CD4-positive, alpha-beta T cell treated with Interleukin-12 subunit alpha and Interleukin-12 subunit beta, for 1 hour (primary cell): ENCODE measurements at regions not wholly inside any gene's neighbourhood (a gene's known extent, or its start where the extent isn't known, plus 50 kb on each side); places are given as distances from the start of the nearest gene placed in this dataset.
"Not testable (repeated sequence)": the region's sequence is repeated elsewhere in the genome, so short reads cannot be mapped to it uniquely, and the experiment has no call there.

ENCODE experiments used
- DNase-seq: peaks from one replicate; pipeline ENCODE4 v3.0.0-alpha.2; 2020

DNA sequence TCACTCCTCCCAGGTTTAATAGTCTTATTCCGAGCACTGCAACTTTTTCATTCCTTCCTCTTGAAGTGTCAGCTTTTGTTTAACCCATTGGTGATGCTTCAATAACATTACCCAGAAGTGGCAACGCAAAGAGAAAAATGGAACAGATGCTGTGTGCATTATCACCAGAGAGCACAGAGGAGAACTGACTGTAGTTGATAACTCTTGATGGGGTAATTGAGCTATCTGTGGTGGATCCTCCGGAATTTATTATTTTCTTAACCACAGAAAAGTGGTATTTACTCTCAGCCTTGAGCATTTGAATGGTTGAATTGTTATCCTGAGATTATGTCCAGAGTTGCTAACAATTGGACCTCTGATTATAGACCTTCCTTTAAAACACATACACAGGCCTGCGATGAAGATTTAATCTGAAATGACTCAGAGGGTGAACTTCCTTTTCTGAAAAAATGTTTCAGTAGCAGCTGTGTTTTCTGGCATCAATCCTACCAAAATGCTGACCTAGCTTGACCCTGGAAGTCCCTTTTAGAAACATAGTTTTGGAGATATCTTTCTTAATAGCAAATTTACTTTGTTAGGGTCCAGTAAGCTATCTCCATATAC is 1584.4 kb upstream of the LRRTM3 start:
- no peak for DNase-seq

DNA sequence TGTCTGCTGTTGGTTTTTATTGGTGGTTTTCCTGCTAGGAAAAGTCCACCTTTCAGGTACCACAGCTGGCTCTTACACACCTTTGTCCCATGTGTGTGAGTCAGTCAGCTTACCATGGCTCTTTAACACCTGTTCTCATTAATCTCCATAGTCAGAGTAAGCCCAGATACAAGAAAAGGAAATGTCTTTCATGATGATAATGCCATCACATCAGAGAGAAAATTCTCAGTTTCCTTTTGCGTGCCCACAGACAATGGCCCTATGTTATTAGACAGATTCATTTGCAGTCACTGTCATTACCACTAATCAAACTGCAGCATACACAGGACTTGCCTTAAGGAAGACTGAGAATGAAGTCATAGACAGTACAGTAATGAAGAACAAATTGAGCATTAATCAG is 1583.6 kb upstream of the LRRTM3 start:
- no peak for DNase-seq

DNA sequence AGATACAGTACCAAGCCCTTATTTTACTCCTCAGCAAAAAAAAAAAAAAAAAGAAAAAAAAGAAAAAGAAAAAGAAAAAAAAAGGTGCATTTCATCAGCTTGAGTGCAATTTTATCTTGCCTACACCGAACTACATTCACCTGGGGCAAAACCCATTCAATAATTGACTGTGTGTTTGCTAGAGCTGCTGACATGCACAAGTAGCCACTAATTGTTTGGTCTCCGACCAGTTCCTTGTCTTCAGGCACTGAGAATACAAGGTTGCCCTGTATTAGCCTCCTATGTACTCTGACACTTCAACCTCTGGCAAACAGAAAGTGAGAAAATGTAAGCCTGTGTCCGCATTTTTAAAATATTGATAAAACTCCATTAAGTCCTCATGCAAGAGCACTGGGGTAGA is 1579.4 kb upstream of the LRRTM3 start:
- DNase-seq, result no peak

DNA sequence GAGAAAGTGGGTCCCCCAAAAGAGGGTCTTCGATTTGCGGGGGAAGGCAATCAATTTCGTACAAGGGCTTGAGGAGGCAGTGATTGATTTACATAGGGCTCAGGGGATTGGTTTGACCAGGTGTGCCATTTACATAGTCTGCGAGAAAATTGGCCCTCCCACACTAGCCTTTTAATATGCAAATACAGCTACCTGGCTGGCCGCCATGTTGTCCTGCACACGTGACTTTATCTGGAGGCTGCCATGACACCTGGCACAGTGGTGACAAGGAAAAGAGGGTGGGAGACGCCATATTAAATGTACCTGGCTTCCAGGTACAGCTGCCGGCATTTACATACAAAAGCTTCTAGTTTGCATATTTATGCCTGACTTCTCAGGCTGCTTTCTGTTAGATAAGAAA is 1577.2 kb upstream of the LRRTM3 start:
- DNase-seq, result no peak

DNA sequence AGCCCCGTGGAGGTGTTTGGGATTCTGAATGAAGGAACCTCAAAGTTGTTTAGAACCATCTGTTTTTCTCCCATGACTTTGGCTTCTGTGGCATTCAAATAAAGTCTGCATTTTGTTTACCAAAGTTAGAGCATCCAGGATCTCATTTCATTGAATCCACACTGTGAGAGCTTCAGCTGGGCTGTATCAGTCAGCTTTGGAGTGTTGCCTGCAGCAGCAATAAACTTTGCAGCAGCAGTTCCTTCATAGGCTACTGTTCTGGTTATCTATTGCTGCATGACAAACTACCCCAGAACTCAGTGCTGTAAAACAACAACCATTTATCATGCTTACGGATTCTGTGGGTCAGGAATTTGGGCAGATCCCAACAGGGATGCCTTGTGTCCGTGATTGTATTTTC is 1575.2 kb upstream of the LRRTM3 start:
- DNase-seq, result no peak

DNA sequence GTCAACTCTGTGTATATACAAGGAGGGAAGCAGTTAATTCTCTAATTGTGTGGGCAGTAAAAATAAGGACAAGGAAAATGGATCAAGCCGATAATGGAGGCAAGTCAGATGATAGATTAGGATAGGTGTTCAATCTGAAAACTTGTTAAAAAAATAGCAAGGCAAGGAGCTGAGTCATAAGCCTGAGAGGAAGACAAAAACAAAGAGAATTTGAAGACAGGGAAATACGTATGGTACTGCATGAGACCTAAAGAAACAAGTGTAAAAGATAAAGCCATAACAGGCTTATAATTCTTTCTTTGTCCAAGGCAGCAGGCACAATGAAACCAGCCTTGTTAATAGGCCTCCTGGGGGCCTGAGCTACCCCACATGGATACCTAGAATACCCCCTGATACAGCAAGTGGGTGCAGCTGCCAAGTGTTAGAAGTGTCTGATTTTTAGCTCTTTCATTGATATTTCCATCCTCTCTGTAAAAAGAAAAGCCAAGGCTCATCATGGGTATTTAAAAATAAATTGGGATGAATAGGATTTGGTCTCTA is 1570.6 kb upstream of the LRRTM3 start:
- DNase-seq, result no peak

DNA sequence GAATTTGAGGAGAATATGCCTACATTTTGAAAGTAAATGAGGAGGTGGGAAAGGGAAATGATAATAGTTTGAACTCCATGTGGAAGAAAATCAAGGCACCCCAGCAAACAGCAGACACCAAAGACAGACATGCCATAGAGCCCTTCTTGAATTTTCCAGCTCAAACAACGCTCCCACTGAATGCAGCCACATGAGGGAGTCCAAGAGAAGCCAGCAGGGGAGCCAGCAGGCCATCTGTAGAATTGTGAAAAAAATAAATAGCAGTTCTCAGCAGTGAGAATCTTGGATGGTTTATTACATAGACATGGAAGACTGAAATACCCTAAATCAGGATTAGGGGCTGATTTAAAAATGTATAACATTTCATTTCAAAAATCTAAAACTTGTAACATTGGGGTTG is 1567.3 kb upstream of the LRRTM3 start:
- DNase-seq, result no peak

DNA sequence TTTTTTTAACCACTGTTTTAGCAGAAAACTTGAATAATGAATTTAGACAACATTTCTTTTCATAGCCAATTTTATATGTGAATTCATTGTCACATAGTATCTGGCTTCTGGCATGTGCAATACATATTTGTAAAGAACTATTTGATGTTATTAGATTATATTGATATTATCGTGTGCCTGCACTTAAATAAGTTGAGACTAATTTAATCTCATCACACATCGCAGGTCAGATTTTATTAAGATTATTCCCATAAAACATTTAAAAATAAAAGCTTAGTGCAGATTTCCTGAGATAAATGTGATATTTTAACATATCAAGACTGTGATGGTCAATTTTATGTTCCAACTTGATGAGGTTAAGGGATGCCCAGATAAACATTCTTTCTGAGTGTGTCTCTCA is 1565.3 kb upstream of the LRRTM3 start:
- DNase-seq, result no peak

DNA sequence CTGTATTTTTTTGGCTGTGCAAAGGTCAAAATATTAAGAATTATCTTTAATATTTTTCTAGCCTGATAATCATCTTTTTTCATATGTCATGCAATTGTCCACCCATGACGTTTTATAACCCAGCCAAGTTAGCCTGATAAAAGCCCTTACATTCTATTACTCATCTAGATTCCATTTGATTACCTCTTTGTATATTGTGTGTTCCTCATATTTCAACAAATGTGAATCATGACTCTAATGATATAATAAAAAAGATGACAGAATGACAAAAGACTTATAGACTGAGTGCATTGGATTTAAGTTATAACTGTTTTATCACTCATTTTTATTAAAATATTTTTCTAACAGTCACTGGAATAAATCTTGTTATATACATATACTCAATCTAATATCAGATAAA is 1560.0 kb upstream of the LRRTM3 start:
- no peak for DNase-seq

DNA sequence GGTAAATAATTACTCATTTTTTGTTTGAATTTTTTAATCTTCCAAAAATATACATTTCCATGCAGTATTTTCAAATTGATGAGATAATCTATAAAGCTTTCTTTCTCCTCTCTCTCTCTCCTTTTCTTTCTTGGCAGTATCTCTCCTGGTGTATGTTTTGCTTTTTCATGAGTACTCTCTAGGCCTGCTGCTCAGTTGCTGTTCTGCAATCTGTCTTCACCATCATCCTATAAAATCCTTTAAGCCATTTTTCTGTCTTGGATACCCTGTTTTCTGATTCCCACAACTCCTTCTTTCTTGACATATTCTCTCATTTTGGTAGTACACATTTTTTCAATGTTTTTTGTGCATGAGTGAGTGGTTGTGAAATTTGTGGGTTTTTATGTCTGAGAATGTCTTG is 1558.1 kb upstream of the LRRTM3 start:
- DNase-seq, result no peak

DNA sequence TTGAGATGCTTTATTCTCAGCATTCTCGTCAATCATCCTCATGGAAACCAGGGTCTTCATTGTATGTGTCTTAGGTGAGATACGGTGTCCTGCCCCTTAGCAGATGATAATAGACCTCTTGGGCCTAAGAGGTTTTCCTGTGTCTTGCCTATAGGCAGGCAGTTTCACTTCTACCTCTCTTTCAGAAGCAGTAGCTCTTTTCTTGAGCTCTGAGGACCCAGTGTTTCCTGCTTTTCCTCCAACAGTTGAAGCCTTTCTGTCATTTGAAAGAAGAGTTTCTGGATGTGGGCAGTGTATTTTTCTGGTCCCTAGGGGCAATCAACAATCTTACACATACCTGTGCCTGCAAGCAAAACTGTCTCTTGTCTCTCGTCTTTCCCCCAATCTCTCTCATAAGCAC is 1550.3 kb upstream of the LRRTM3 start:
- DNase-seq, result no peak

DNA sequence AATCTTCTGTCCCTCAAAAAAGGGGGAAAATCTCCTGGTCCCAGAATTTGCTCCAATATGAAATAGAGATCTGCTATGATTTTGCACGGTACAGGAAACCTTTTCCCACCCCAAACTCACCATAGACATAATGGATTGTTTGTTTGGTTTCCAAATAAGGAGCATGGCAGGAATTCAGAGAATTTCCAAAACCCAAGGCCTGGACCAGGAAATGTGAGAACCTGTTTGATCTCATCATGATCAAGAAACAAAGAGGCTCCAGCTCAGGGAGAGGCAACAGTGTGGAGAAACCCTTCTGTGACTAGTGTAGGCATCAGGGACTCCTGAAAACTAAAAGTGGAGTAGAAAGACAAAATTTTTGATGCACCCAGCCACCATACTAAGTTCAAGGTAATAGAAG is 1548.1 kb upstream of the LRRTM3 start:
- no peak for DNase-seq

DNA sequence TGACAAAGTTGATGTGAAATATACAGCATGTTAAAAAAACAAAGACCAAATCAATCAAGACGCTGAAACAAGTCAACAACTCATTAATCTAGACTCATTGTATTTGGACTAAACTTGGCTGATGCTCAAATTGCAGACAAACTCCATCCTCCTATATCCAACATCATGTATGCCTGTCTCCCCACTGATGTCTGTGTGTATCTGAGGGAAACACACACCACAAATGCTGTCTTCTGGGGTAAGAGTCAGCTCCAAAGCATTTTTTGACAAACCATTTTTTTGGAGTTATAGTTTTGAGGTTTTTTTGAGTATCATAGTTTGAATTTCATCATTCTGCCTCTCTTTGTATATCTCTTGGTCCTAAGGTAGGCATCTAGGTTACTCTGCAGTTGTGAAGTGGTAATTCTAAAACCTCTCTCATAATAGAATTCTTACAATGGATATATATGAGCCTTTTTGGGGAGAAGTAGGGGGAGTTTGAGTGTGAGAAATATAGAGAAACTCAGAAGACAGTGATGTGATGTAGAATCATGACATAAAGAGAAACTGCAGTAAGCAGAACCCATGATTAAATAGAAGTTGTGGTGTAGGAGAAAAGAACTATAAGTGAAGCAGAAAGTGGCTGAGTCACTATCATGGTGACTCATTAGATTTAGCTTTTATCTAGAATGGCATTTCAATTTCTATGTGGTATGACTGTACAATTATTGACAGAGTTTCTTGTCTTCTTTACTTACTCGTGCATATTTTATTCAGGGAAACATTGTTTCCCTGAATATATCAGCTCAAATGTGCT is 1531.1 kb upstream of the LRRTM3 start:
- no peak for DNase-seq

DNA sequence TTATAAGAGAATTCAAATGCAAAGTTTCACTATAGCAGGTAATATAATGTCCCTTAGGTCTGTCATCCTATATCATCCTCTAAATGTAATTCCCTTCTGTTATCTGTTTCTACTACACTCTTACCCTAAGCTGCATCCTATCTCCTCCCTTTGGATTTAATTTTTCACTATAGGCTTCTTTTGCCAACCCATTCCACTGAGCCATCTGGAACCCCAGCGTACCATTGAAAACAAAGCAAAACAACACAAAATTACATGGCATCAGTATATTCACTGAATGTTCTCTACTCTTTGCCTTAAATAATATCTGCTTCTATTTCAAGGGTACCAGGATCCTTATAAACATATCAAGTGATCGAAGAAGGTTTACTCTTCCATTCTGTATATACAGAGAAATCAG is 1530.2 kb upstream of the LRRTM3 start:
- DNase-seq, result no peak

DNA sequence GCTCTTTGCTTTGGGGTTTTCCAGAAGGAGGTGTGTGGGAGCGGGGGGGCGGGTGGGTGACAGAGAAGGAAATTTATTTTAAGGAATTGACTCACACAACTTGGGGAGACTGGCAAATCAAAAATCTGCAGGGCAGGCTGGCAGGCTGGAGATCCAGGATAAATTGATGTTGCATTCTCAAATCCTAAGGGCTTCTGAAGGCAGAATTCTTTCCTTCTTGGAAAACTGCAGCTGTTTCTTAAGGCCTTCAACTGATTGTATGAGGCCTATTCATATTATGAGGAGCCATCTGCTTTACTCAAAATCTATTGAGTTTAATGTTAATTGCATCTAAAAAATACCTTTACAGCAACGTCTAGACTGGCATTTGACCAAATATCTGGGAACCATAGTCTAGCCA is 1528.8 kb upstream of the LRRTM3 start:
- DNase-seq, result no peak

DNA sequence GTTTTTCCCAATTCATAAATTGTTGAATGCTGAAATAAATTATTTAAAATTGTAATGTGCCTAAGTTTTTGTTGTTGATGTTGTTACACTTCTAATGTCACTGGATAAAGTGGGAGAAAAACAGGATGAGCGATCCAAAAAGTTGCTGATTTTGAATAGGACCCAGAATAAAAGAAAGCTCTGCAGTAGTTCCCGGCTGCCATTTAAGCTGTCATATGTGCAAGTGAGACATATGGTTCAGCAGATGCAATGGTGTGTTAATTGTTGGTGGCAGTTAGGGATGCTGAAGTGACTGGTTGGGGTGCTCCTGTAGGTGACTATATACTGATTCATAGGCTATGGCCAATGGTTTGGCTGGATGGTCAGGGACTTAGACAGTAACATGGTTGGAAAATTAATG is 1517.4 kb upstream of the LRRTM3 start:
- no peak for DNase-seq

DNA sequence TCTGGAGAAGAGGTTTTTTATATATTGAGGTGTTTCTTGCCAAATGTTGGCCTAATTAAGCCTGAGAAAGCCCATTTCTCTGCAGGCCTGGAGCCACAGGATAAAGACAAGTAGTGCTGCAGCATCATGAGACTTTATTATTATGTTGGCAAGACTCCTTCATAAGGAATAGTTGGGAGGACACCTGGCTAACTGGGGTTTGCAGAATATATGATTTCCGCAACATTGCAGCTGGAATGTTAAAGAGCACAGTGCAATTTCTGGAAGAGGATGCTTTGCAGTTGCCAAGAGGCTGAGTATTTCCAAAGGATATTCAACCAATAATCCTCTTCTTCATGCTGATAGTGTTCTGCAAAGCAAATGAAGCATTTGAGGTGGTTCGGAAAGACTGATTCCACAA is 1512.8 kb upstream of the LRRTM3 start:
- DNase-seq, result no peak

DNA sequence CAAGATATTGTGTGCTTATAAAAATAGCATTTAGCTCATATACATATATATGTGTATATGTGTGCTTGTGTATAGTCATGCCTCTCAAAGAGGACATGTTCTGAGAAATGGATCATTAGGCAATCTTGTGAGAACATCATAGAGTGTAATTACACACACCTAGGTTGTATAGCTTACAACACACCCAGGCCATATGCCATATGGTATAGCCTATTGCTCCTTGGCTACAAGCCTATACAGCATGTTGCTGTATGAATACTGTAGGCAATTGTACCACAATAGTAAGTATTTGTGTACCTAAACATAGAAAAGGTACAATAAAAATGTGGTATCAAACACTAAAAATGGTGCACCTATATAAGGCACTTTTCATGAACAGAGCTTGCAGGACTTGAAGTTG is 1510.5 kb upstream of the LRRTM3 start:
- DNase-seq, result no peak

DNA sequence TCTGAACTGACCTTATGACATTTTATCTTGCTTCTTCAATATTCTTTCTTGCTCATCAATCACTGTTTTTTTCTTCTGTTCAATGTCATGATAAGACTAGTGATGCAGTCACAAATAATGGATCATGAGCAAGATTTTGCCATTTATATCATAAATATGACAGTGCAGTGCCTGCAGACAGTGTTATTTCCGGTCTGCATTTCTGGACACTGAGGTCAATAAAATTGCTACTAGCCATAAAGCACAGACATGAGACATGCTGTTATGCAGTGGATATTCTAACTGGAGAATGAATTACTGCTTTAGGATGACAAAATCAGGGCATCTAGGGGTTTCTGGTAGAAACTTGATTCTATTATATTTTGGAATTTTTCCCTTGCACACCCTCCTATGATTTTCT is 1509.7 kb upstream of the LRRTM3 start:
- no peak for DNase-seq

DNA sequence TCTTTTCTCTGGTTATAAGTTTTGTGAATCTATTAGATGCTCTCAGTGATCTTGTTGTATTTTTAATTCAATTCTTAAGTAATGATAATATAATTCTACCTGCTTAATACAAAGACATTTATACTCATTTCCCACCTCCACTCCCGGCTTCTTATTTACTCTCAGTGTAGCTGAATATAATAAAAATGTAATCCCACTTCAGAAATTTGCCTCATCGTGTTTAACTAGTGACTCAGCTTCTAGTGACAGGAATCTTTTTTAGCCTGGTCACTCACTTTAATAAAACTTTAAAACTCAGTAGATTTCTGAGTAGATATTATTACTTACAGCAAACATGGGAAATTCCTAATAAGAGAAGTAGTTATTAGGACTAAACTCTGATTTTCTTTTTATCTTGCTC is 1506.2 kb upstream of the LRRTM3 start:
- no peak for DNase-seq

DNA sequence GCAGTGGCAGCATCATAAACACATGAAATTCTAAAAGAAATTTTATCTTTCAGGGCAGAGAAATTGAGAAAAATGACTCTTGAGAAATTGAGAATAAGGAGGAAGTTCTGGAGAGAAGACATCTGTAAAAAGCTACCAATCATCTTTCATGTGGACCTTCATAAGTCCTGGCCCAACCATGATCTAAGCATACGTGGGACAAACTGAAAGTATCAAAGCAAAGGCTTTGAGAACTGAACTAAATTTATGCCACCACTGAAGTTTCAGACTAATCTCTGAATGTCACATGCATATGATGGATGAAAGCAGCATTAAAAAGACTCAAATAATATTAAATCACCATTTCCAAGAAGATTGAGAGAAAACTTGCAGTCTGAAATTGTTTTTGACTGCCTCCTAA is 1502.8 kb upstream of the LRRTM3 start:
- DNase-seq, result no peak

DNA sequence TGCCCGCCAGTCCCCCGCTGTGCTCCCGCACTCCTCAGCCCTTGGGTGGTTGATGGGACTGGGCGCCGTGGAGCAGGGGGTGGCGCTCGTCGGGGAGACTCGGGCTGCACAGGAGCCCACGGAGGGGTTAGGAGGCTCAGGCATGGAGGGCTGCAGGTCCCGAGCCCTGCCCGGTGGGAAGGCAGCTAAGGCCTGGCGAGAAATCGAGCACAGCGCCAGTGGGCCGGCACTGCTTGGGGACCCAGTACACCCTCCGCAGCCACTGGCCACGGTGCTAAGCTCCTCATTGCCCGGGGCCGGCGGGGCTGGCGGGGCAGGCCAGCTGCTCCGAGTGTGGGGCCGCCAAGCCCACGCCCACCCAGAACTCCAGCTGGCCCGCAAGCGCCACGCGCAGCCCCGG is 1496.5 kb upstream of the LRRTM3 start:
- DNase-seq, result not testable (repeated sequence)

DNA sequence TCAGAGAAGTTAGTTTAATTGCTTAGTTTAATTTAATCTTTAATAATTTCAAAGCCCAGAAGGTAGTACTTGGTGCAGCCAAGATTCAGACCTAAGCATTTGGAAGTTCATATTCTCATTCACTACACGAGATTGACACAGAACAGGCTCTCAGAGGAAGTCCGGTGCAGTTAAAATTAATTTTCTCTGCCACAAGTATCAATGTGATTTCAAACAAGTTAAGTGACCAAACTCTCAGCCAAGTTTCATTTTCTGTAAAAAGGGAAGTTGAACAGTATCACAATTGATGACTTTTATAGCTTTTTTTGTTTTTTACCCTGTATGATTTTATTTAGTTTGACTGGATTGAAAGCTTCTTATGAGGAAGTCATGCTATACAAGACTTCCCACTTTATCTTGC is 1494.9 kb upstream of the LRRTM3 start:
- DNase-seq, result no peak

DNA sequence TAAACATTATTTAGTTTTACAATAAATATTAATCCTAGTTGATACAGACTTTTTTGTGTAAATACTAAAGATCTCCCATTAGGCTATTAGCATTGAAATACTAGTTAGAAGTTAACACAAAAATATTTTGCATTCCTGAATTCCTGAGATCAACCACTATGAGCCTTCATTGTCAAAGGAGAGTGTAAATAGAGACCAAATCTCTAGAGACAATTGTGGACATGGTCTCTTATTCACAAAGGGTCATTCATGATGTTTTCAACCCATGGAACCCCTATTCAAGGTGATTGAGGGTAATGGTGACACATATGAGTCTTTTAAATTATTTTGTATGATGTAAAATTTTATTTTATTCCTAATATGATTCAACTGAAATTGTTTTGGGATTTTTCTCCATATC is 1454.8 kb upstream of the LRRTM3 start:
- no peak for DNase-seq

DNA sequence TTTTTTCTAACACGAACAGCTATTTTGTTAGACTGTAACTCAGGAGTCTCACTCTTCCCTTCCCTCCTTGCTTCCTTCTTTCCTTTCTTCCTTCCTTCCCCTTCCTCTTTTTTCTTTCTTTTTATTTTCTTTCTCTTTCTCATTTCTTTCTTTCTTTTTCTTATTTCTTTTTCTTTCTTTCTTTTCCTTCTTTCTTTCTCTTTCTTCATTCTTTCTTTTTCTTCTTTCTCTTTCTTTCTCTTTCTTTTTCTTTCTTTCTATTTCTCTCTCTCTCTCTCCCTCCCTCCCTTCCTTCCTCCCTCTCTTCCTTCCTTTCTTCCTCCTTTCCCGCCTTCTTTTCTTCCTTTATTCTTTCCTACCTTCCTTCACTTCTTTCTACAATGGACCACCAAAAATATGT is 1443.0 kb upstream of the LRRTM3 start:
- no peak for DNase-seq
